Neuronal stem cell (in vitro differentiated cells): ENCODE measurements at regions not wholly inside any gene's neighbourhood (a gene's known extent, or its start where the extent isn't known, plus 50 kb on each side); places are given as distances from the start of the nearest gene placed in this dataset.

ENCODE experiments used
- DNase-seq: peaks from one replicate; pipeline ENCODE4 v3.0.0-alpha.2; 2013; ENCODE audit warnings: low spot score
- H2AFZ ChIP-seq: one replicate; pipeline ENCODE4 v1.6.1; 2013; ENCODE audit warnings: mild to moderate bottlenecking, low read length, inconsistent platforms
- H2AK5ac ChIP-seq: 2 replicates; pipeline ENCODE4 v1.6.1; 2013; ENCODE audit warnings: low read depth, mild to moderate bottlenecking, inconsistent platforms, low read length, moderate library complexity, mixed read lengths
- H2BK120ac ChIP-seq: 2 replicates; pipeline ENCODE4 v1.6.1; 2013; ENCODE audit warnings: low read depth, mild to moderate bottlenecking, inconsistent platforms, low read length, moderate library complexity, mixed read lengths
- H2BK12ac ChIP-seq: one replicate; pipeline ENCODE4 v1.6.1; 2013; ENCODE audit warnings: low read length, inconsistent platforms
- H2BK15ac ChIP-seq: 2 replicates; pipeline ENCODE4 v1.6.1; 2013; ENCODE audit warnings: mild to moderate bottlenecking, low read length, inconsistent platforms, mixed read lengths
- H2BK5ac ChIP-seq: one replicate; pipeline ENCODE4 v1.6.1; 2013; ENCODE audit warnings: inconsistent platforms, mild to moderate bottlenecking, low read length, moderate library complexity
- H3K14ac ChIP-seq: one replicate; pipeline ENCODE4 v1.6.1; 2013; ENCODE audit warnings: low read length, inconsistent platforms
- H3K18ac ChIP-seq: 2 replicates; pipeline ENCODE4 v1.6.1; 2013; ENCODE audit warnings: low read length, inconsistent platforms
- H3K23ac ChIP-seq: 2 replicates; pipeline ENCODE4 v1.6.1; 2013; ENCODE audit warnings: low read depth, mild to moderate bottlenecking, mixed read lengths, low read length, inconsistent platforms; ENCODE audit not compliant: poor library complexity
- H3K27ac ChIP-seq: replicated peaks from 3 replicates; pipeline ENCODE4 v1.5.1; 2013; ENCODE audit warnings: low read length, inconsistent platforms
- H3K27me3 ChIP-seq, 3 experiments: 2 replicates each; pipeline ENCODE4 v1.6.1; 2013; ENCODE audit warnings: low read length in 3 of 3, mild to moderate bottlenecking in 2 of 3, inconsistent platforms in 1 of 3, low read depth in 1 of 3, mixed read lengths in 1 of 3, moderate library complexity in 1 of 3; ENCODE audit not compliant: control insufficient read depth in 3 of 3, insufficient read depth in 3 of 3
- H3K36me3 ChIP-seq, 2 donors: replicated peaks in 1 of 2; 2 replicates each; pipeline ENCODE4 v1.6.1; 2013; ENCODE audit warnings: low read length in 2 of 2; ENCODE audit not compliant: control insufficient read depth in 2 of 2, insufficient read depth in 2 of 2
- H3K4ac ChIP-seq: 2 replicates; pipeline ENCODE4 v1.6.1; 2013; ENCODE audit warnings: inconsistent platforms, mild to moderate bottlenecking, low read length, moderate library complexity
- H3K4me1 ChIP-seq, 2 donors: 1 replicate in 1 of 2; 2 replicates in 1 of 2; pipeline ENCODE4 v1.6.1; 2013; ENCODE audit warnings: low read length in 2 of 2, low read depth in 1 of 2; ENCODE audit not compliant: control insufficient read depth in 2 of 2, insufficient read depth in 1 of 2
- H3K4me2 ChIP-seq: one replicate; pipeline ENCODE4 v1.6.1; 2013; ENCODE audit warnings: mild to moderate bottlenecking, low read length, inconsistent platforms; ENCODE audit not compliant: insufficient read depth, poor library complexity, severe bottlenecking
- H3K4me3 ChIP-seq, 2 donors: 2 replicates each; pipeline ENCODE4 v1.5.1; 2013; ENCODE audit warnings: low read length in 2 of 2, mild to moderate bottlenecking in 2 of 2, inconsistent platforms in 1 of 2, moderate library complexity in 1 of 2
- H3K79me1 ChIP-seq: one replicate; pipeline ENCODE4 v1.6.1; 2013; ENCODE audit warnings: low read depth, mild to moderate bottlenecking, inconsistent platforms, low read length, moderate library complexity
- H3K9ac ChIP-seq: one replicate; pipeline ENCODE4 v1.6.1; 2013; ENCODE audit warnings: mild to moderate bottlenecking, low read depth, low read length, inconsistent platforms; ENCODE audit not compliant: poor library complexity
- H3K9me3 ChIP-seq, 2 donors: replicated peaks in 1 of 2; 2 replicates each; pipeline versions ENCODE3 to v1.6.1; 2013; ENCODE audit warnings: low read length in 2 of 2, mild to moderate bottlenecking in 2 of 2, inconsistent platforms in 1 of 2, low read depth in 1 of 2, mixed read lengths in 1 of 2, moderate library complexity in 1 of 2; ENCODE audit not compliant: control insufficient read depth in 2 of 2, insufficient read depth in 1 of 2
- H4K8ac ChIP-seq: one replicate; pipeline ENCODE4 v1.6.1; 2013; ENCODE audit warnings: low read depth, mild to moderate bottlenecking, inconsistent platforms, low read length, moderate library complexity
- H4K91ac ChIP-seq: one replicate; pipeline ENCODE4 v1.6.1; 2013; ENCODE audit warnings: low read length, low read depth, mild to moderate bottlenecking, inconsistent platforms; ENCODE audit not compliant: poor library complexity
- WGBS, 2 donors: extraction: QIAGEN DNeasy Blood & Tissue Kit; methylation state at CpG; one replicate each; pipeline ENCODE4 v1.1.7; 2013; ENCODE audit warnings: missing lambda C conversion rate in 2 of 2, mixed read lengths in 1 of 2; ENCODE audit not compliant: insufficient read length in 2 of 2, insufficient replicate concordance in 1 of 2; ENCODE audit errors: extremely low coverage in 2 of 2; 5-methylcytosine and 5-hydroxymethylcytosine counted together

DNA sequence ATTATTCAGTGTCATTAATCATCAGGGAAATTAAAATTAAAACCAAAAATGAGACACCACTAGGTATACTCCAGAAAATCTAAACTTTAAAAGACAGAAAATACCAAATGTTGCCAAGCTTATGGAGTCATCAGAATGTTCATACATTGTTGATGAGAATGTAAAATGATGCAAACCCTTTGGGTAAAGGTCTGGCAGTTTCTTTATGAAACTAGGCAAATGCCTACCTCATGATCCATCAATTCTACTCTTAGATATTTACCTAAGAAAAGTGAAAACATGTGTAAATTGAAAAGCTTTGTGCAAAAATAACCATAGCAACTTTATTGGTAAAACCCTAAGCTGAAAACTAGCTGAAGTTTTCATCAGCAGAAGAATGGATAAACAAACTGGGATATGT lies 329.5 kb upstream of the MEOX2 start:
- Histone ChIP-seq H3K27me3 (no peaks in the 10 kb centered on the region), H3K4ac (no peak overlapping the region), H3K4me2 (no peak overlapping the region), H2BK12ac (no peak overlapping the region), H4K91ac (no peak overlapping the region), H2BK5ac (no peak overlapping the region), H3K9me3 (no peaks in the 10 kb centered on the region), H2BK120ac (no peak overlapping the region), H3K4me3 (no peak overlapping the region), H2AK5ac (no peak overlapping the region), H2BK15ac (no peak overlapping the region), H3K4me1 (no peaks in the 10 kb centered on the region), H4K8ac (no peak overlapping the region), H3K36me3 (no peaks in the 10 kb centered on the region), H3K27ac (no peak overlapping the region), H3K14ac (no peak overlapping the region), H3K23ac (no peak overlapping the region), H3K18ac (no peak overlapping the region), H2AFZ (no peak overlapping the region), H3K79me1 (no peaks in the 10 kb centered on the region), H3K9ac (no peak overlapping the region)
- no peak for DNase-seq

DNA sequence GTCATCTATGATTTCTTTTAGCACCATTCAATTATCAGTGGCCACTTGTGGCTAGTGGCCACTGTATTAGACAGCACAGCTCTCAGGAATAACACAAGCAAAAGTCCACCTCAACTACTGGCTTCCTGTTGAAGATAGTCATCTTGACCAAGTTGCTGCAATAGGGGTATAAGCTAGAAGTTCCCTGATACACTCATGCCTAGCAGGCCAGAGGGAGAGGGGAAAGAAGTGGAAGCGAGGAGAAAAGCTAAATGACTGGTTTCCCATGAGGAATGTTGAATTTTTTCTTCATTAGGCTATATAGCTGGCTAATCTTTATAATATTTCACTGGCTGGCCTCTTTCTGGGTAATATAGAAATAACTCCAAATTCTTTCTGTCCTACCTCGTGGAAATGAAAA lies 327.5 kb upstream of the MEOX2 start:
- Histone ChIP-seq H3K27ac (no peak overlapping the region), H3K9me3 (no peaks in the 10 kb centered on the region), H2AK5ac (no peak overlapping the region), H3K79me1 (no peaks in the 10 kb centered on the region), H2BK12ac (no peak overlapping the region), H2BK5ac (no peak overlapping the region), H3K4ac (no peak overlapping the region), H3K14ac (no peak overlapping the region), H2AFZ (no peak overlapping the region), H3K4me3 (no peak overlapping the region), H3K9ac (no peak overlapping the region), H3K27me3 (no peaks in the 10 kb centered on the region), H3K23ac (no peak overlapping the region), H4K91ac (no peak overlapping the region), H3K4me1 (no peaks in the 10 kb centered on the region), H2BK15ac (no peak overlapping the region), H3K4me2 (no peak overlapping the region), H4K8ac (no peak overlapping the region), H3K36me3 (no peaks in the 10 kb centered on the region), H3K18ac (no peak overlapping the region), H2BK120ac (no peak overlapping the region)
- WGBS, 2 donors, result no CpG with 5 or more reads among the region's 2 CpGs
- no peak for DNase-seq

DNA sequence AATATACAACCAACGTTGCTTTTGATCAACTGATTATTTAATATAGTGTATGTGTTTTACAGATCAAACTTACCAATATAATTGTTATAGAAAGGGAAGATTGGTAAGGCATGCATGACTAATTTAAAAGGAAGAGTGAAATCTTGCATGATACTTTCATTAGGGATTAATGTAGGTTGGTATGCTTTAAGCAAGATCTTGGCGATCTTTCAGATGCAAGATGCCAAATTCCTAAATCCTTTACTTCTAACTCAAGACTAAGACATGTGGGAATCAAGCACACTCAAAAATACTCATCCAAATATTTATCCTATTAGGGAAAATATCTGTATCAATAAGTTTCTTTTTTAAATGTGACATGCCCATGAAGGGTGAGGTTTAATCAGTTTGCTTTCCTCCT lies 321.4 kb upstream of the MEOX2 start:
- Histone ChIP-seq H3K18ac (no peak overlapping the region), H3K4me1 (no peaks in the 10 kb centered on the region), H2AK5ac (no peak overlapping the region), H3K27me3 (no peaks in the 10 kb centered on the region), H3K9me3 (no peaks in the 10 kb centered on the region), H2AFZ (no peak overlapping the region), H3K23ac (no peak overlapping the region), H3K27ac (no peak overlapping the region), H4K8ac (no peak overlapping the region), H2BK120ac (no peak overlapping the region), H3K9ac (no peak overlapping the region), H3K4me2 (no peak overlapping the region), H3K79me1 (no peaks in the 10 kb centered on the region), H2BK15ac (no peak overlapping the region), H2BK12ac (no peak overlapping the region), H3K14ac (no peak overlapping the region), H3K36me3 (no peaks in the 10 kb centered on the region), H4K91ac (no peak overlapping the region), H3K4me3 (no peak overlapping the region), H3K4ac (no peak overlapping the region), H2BK5ac (no peak overlapping the region)
- no CpG with 5 or more reads among the region's 2 CpGs for WGBS, 2 donors
- no peak for DNase-seq

DNA sequence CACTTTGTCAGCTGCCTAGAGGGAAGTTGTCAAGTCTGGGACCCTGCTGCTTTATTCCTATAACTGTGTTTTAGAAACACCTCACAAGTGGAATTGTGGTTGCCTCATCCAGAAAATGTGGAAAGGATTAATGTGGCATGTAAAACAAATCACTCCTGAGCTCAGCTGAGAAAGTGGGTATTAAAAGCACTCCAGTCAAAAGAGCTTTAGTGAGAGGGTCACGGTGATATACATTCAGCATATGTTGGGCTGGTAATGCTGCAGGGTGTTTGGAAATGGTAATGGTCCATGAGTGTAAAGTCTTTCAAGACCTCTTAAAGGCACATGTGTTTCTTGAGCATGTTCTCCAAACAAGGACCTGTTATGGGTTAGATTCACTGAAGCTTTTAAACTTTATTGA lies 318.2 kb upstream of the MEOX2 start:
- no peak overlapping the region for H4K8ac ChIP-seq
- no peak overlapping the region for H3K4ac ChIP-seq
- no peak overlapping the region for H3K18ac ChIP-seq
- no peak overlapping the region for H3K9ac ChIP-seq
- no peaks in the 10 kb centered on the region for H3K4me1 ChIP-seq
- H3K36me3 ChIP-seq, result no peaks in the 10 kb centered on the region
- H3K4me3 ChIP-seq, result no peak overlapping the region
- H2AK5ac ChIP-seq, result no peak overlapping the region
- H3K79me1 ChIP-seq, result no peaks in the 10 kb centered on the region
- H2AFZ ChIP-seq, result no peak overlapping the region
- H4K91ac ChIP-seq, result no peak overlapping the region
- no peaks in the 10 kb centered on the region for H3K27me3 ChIP-seq
- no peak overlapping the region for H2BK5ac ChIP-seq
- DNase-seq, result no peak
- no peak overlapping the region for H3K27ac ChIP-seq
- H3K14ac ChIP-seq, result no peak overlapping the region
- H2BK120ac ChIP-seq, result no peak overlapping the region
- H3K9me3 ChIP-seq, result no peaks in the 10 kb centered on the region
- no CpG with 5 or more reads among the region's 1 CpG for WGBS, 2 donors
- no peak overlapping the region for H2BK15ac ChIP-seq
- H3K23ac ChIP-seq, result no peak overlapping the region
- no peak overlapping the region for H2BK12ac ChIP-seq
- H3K4me2 ChIP-seq, result no peak overlapping the region
